Astrocyte (in vitro differentiated cells and primary cell): ENCODE measurements at regions not wholly inside any gene's neighbourhood (a gene's known extent, or its start where the extent isn't known, plus 50 kb on each side); places are given as distances from the start of the nearest gene placed in this dataset.

Source experiments
- DNase-seq: peaks from one replicate; pipeline ENCODE4 v3.0.0-alpha.2; 2010; ENCODE audit warnings: low read depth
- FAIRE-seq: peaks from 2 replicates; lab custom pipeline; 2011; peaks lifted over from hg19 to GRCh38; lab: Jason Lieb, UNC
- H2AFZ ChIP-seq: 2 replicates; pipeline ENCODE4 v1.6.0; 2012; ENCODE audit warnings: low read depth, low read length, inconsistent platforms
- H3K27ac ChIP-seq: 2 replicates; pipeline ENCODE4 v1.5.1; 2011; ENCODE audit warnings: low read depth, low read length, inconsistent platforms
- H3K27me3 ChIP-seq: 2 replicates; pipeline ENCODE4 v1.6.0; 2011; ENCODE audit warnings: low read length, inconsistent platforms; ENCODE audit not compliant: insufficient read depth
- H3K36me3 ChIP-seq: 2 replicates; pipeline ENCODE4 v1.5.1; 2011; ENCODE audit warnings: low read length, inconsistent platforms; ENCODE audit not compliant: insufficient read depth
- H3K4me1 ChIP-seq: 2 replicates; pipeline ENCODE4 v1.5.1; 2011; ENCODE audit warnings: low read length, inconsistent platforms; ENCODE audit not compliant: insufficient read depth
- H3K4me2 ChIP-seq: 2 replicates; pipeline ENCODE4 v1.6.0; 2012; ENCODE audit warnings: low read length, inconsistent platforms
- H3K4me3 ChIP-seq: 2 replicates; pipeline ENCODE4 v1.5.1; 2011; ENCODE audit warnings: low read depth, mild to moderate bottlenecking, low read length, inconsistent platforms; ENCODE audit not compliant: insufficient read depth
- H3K79me2 ChIP-seq: 2 replicates; pipeline ENCODE4 v1.6.0; 2012; ENCODE audit warnings: mild to moderate bottlenecking, low read length, inconsistent platforms; ENCODE audit not compliant: insufficient read depth
- H3K9ac ChIP-seq: 2 replicates; pipeline ENCODE4 v1.6.0; 2012; ENCODE audit warnings: mild to moderate bottlenecking, low read length, inconsistent platforms
- H3K9me3 ChIP-seq: 2 replicates; pipeline ENCODE4 v1.5.1; 2012; ENCODE audit warnings: low read depth, mild to moderate bottlenecking, low read length, inconsistent platforms; ENCODE audit not compliant: insufficient read depth
- H4K20me1 ChIP-seq: 2 replicates; pipeline ENCODE4 v1.6.0; 2012; ENCODE audit warnings: low read length, inconsistent platforms; ENCODE audit not compliant: insufficient read depth
- H3K27ac Mint-ChIP-seq: one replicate; pipeline ENCODE4 v1.8.0; 2021; ENCODE audit warnings: mild to moderate bottlenecking, mixed read lengths; ENCODE audit not compliant: unreplicated experiment
- H3K27me3 Mint-ChIP-seq: one replicate; pipeline ENCODE4 v1.8.0; 2021; ENCODE audit warnings: low read depth, mixed read lengths; ENCODE audit not compliant: unreplicated experiment
- H3K36me3 Mint-ChIP-seq: one replicate; pipeline ENCODE4 v1.8.0; 2021; ENCODE audit warnings: low read depth, mixed read lengths; ENCODE audit not compliant: unreplicated experiment
- H3K4me1 Mint-ChIP-seq: one replicate; pipeline ENCODE4 v1.8.0; 2021; ENCODE audit warnings: low read depth, mixed read lengths; ENCODE audit not compliant: unreplicated experiment
- H3K4me3 Mint-ChIP-seq: one replicate; pipeline ENCODE4 v1.8.0; 2021; ENCODE audit warnings: mild to moderate bottlenecking, moderate library complexity, mixed read lengths; ENCODE audit not compliant: unreplicated experiment
- H3K9me3 Mint-ChIP-seq: one replicate; pipeline ENCODE4 v1.8.0; 2021; ENCODE audit warnings: mild to moderate bottlenecking, mixed read lengths; ENCODE audit not compliant: unreplicated experiment
- EZH2 ChIP-seq: IDR thresholded peaks from 2 replicates; pipeline ENCODE4 v1.6.1; 2012; ENCODE audit warnings: mild to moderate bottlenecking, low read length, inconsistent platforms; ENCODE audit not compliant: insufficient read depth
- TF ChIP-seq, protein P1 (sequence below): IDR thresholded peaks from 2 replicates; pipeline ENCODE4 v1.5.1; 2011; ENCODE audit warnings: low read depth, mild to moderate bottlenecking, inconsistent platforms, low read length, moderate library complexity; ENCODE audit not compliant: insufficient read depth

DNA sequence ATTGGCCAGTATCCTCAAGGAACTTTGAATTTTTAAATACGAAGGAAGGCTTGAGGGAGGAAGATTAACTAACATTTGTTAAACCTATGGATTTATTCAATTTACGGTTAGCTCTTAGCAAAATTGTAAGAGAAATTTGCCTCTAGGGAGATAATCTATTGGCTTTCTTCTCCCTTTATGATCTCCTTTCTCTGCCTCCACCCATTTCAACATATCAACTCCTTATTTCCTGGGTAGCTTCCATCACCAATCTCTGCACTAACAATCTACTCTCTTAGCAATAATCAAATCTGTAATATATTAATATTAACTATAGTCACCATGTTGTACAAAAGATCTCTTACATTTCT is 233.9 kb upstream of the CSNK1A1L start:
- Histone ChIP-seq H4K20me1 (no peaks in the 10 kb centered on the region), H3K4me2 (no peak overlapping the region), H3K9me3 (no peaks in the 10 kb centered on the region), H3K27me3 (no peaks in the 10 kb centered on the region), H3K4me1 (no peaks in the 10 kb centered on the region), H2AFZ (no peak overlapping the region), H3K36me3 (no peaks in the 10 kb centered on the region), H3K79me2 (no peaks in the 10 kb centered on the region), H3K27ac (no peak overlapping the region), H3K9ac (no peak overlapping the region), H3K4me3 (no peak overlapping the region)
- TF ChIP-seq EZH2 = no peak
- TF ChIP-seq, protein P1, sequence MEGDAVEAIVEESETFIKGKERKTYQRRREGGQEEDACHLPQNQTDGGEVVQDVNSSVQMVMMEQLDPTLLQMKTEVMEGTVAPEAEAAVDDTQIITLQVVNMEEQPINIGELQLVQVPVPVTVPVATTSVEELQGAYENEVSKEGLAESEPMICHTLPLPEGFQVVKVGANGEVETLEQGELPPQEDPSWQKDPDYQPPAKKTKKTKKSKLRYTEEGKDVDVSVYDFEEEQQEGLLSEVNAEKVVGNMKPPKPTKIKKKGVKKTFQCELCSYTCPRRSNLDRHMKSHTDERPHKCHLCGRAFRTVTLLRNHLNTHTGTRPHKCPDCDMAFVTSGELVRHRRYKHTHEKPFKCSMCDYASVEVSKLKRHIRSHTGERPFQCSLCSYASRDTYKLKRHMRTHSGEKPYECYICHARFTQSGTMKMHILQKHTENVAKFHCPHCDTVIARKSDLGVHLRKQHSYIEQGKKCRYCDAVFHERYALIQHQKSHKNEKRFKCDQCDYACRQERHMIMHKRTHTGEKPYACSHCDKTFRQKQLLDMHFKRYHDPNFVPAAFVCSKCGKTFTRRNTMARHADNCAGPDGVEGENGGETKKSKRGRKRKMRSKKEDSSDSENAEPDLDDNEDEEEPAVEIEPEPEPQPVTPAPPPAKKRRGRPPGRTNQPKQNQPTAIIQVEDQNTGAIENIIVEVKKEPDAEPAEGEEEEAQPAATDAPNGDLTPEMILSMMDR = no peak
- Mint-ChIP-seq H3K36me3 (no peaks in the 10 kb centered on the region), H3K9me3 (no peaks in the 10 kb centered on the region), H3K4me1 (no peaks in the 10 kb centered on the region), H3K27ac (no peak overlapping the region), H3K4me3 (no peak overlapping the region), H3K27me3 (no peaks in the 10 kb centered on the region)
- FAIRE-seq (no peak), DNase-seq (no peak)

DNA sequence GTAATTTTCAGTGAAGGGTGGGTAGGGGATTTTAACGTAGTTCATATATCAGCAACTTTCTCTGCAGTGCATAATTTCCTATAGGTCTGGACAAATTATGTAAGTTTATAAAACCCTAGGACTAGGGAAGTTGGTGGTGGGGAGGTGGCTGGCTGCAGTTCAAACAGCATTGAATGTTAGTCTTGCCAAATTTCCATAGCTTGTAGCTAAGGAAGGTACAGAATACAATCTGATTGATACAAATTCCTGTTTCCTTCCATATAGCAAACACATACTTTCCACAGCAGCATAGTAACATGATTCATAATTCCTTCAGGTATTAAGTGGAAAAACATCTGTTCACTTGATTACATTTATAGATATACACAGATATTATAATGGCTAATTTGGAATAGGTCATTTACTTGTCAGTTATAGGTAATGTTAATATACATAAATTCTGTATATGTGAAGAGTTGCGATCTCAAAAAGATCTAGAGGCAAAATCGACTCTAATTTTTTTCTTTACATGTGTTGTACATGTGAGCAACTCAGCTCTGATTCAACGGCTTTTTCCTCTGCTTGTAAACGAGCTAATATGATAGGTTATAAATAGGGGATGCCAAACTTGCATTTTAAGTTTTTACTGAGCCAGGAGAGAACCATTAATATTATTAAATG is 233.4 kb upstream of the CSNK1A1L start:
- no peaks in the 10 kb centered on the region for H3K36me3 Mint-ChIP-seq
- TF ChIP-seq EZH2 = no peak
- TF ChIP-seq, protein P1 = no peak
- Histone ChIP-seq H3K27me3 (no peaks in the 10 kb centered on the region), H3K79me2 (no peaks in the 10 kb centered on the region), H3K9ac (no peak overlapping the region), H4K20me1 (no peaks in the 10 kb centered on the region), H3K4me3 (no peak overlapping the region), H2AFZ (no peak overlapping the region), H3K9me3 (no peaks in the 10 kb centered on the region), H3K4me1 (no peaks in the 10 kb centered on the region), H3K4me2 (no peak overlapping the region), H3K36me3 (no peaks in the 10 kb centered on the region), H3K27ac (no peak overlapping the region)
- no peak overlapping the region for H3K27ac Mint-ChIP-seq
- H3K4me1 Mint-ChIP-seq = no peaks in the 10 kb centered on the region
- no peaks in the 10 kb centered on the region for H3K27me3 Mint-ChIP-seq
- FAIRE-seq (peak; percentile 20), DNase-seq (no peak)
- H3K9me3 Mint-ChIP-seq = no peaks in the 10 kb centered on the region
- H3K4me3 Mint-ChIP-seq = no peak overlapping the region

DNA sequence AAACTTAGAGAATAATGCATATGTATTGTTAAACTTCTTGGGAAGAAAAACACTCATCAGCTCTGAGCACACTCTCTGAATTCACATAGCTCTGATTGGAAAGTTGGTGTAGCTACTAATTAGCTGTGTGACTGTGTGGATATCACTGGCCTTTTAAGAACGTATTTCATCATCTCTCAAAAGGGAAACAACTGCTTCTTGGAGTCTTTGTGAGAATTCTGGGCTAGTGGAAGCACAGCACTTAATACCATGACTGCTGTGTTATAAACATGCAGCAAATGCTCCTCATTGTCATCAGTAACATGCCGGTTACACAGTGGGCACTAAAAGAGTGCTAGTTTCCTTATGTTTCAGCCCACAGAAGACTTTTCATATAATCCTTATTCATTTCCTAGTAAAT is 220.9 kb upstream of the CSNK1A1L start:
- FAIRE-seq = no peak
- no peak overlapping the region for H3K9ac ChIP-seq
- H3K9me3 Mint-ChIP-seq = peaks cover 7% of the 10 kb centered on the region

More for the DNA sequence above, 220.9 kb upstream of the CSNK1A1L start:
- H3K4me3 ChIP-seq = no peak overlapping the region
- no peak for TF ChIP-seq EZH2
- TF ChIP-seq, protein P1 = no peak
- H3K27ac ChIP-seq = no peak overlapping the region
- H2AFZ ChIP-seq = peak overlapping the region; percentile 30
- H4K20me1 ChIP-seq = no peaks in the 10 kb centered on the region
- H3K4me2 ChIP-seq = no peak overlapping the region
- H3K4me1 Mint-ChIP-seq = peaks cover 12% of the 10 kb centered on the region
- no peaks in the 10 kb centered on the region for H3K36me3 ChIP-seq
- no peaks in the 10 kb centered on the region for H3K4me1 ChIP-seq
- H3K27ac Mint-ChIP-seq = no peak overlapping the region
- H3K27me3 Mint-ChIP-seq = no peaks in the 10 kb centered on the region
- no peak for DNase-seq
- no peak overlapping the region for H3K4me3 Mint-ChIP-seq
- H3K9me3 ChIP-seq = no peaks in the 10 kb centered on the region
- no peaks in the 10 kb centered on the region for H3K79me2 ChIP-seq
- no peaks in the 10 kb centered on the region for H3K27me3 ChIP-seq
- no peaks in the 10 kb centered on the region for H3K36me3 Mint-ChIP-seq
